Activated gamma-delta T cell (primary cell): ENCODE measurements at regions not wholly inside any gene's neighbourhood (a gene's known extent, or its start where the extent isn't known, plus 50 kb on each side); places are given as distances from the start of the nearest gene placed in this dataset.

Experiments used
- DNase-seq: peaks from one replicate; lab custom pipeline; 2025; lab: John Stamatoyannopoulos, UW

GRCh38 chr18:41459656-41460055 lies 495.4 kb upstream of the PIK3C3 start:
- no peak for DNase-seq

DNA sequence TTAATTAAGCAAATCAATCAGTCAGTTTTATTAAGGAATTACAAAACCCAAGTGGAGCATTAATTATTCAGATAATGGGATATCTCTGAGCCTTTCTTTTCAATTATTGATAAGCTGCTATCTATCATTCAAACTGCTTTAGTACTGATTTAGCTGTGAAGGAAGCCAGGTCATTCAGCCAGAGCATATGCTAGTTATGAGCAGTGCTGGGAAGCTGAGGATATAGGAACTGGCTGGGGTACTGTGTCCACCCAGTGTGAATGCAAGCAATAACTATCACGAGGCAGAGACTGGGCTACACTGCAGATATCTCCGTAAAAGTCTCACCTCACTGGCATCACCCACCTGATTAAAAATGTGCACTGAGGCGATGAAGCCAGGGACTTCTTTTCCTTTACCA lies 496.7 kb upstream of the PIK3C3 start:
- DNase-seq: no peak

DNA sequence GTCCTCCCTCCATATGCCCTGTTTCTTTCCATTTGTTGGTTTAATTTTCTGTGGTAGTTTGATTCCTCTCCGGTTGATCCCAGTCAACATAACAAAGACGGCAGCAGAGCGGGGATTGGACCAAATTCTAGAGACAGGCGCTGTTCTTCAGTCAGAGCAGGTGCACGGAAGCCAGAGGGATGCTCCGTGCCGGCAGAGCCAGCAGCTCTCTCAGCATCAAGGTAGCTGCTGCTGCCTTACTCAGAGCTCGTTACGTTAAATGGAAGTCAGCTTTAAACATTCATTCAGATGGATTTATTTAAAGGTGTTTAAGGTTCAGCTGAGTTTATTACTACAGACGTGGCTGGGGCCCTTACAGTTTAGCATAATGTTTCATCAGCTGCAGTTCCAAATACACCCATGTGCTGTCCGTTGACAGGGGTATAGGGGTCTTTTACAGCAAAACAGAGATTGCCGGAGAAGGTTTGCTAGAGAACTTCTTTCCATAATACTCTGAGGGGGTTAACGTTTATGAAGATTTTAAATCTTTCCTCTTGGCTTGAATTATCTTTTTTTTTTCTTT lies 497.2 kb upstream of the PIK3C3 start:
- DNase-seq: no peak

DNA sequence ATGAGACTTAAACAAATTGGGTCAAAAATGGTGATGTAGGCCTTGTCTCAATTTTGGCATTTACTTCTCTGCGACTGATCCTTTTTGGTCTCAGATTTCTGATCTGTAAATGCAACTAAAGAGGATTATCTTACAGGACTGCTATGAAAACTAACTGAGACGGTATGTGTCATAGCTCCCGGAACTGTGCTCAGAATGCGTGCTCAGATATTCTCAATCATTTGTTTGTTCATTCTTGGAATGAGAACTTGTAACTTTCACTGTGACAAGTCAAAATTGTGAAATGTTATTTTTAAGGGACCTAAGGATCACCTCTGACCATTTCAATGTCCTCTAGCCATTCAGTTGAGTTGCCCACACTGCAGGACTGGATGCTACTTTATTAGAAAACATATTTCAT lies 498.2 kb upstream of the PIK3C3 start:
- no peak for DNase-seq

DNA sequence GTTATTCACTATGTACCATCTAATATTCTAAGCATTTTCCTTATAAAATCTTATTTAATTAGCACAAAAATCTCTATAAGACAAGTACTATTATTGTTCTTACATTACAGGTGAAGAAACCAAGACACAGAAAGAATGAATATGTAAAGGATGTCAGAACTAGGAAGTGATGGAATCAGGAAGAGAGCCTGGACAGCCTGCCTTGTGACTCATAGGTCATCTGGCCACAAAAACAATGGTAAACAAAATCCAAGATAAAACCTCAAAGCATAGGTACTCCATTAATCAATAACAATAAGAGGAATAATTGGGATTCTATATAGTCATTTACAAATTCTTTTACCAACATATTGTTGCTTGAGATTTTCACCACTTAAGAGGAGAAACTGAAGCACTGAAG lies 505.4 kb upstream of the PIK3C3 start:
- no peak for DNase-seq

GRCh38 chr18:41444943-41445342 lies 510.1 kb upstream of the PIK3C3 start:
- no peak for DNase-seq

GRCh38 chr18:41436772-41437171 lies 518.3 kb upstream of the PIK3C3 start:
- DNase-seq: no peak

DNA sequence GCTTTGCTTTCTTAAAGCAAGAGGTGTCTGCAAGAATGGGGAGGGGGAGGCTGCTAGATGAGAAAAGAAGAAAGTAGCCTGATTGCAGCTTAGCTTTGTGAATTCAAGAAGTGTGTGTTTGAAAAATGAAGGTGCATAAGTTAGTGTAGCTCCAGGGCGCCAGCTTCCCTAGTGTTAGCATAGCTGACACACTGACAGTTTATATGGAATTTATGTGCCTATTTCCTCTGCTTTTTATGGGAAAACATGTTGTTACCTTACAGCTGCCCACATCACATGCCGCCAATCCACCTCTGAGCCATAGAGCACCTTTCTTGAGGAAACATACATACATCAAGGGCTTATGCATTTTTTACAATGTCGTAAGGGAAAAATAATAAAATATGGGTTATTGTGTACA lies 536.4 kb upstream of the PIK3C3 start:
- DNase-seq: no peak

- no peak for DNase-seq
Observed at GRCh38 chr18:41416044-41416443, 539.0 kb upstream of the PIK3C3 start.

DNA sequence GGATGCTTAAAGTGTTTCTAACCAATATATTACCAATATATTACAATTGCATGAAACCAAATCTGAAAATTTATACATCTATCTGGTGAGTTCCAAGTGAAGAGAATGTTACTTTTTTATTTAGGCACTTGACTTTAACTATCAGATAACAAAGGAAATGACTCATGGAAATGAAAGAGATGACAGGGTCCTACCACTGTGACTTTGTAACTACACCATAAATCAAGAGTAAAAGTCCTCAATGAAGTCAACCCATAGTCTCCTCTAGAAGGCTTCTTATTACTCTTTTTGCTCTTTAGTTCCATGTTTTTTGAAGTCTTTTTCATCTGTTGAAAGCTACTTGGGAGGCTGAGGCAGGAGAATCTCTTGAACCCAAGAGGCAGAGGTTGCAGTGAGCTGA lies 545.0 kb upstream of the PIK3C3 start:
- DNase-seq: no peak

- no peak for DNase-seq
Observed at GRCh38 chr18:41406834-41407233, 548.2 kb upstream of the PIK3C3 start.

DNA sequence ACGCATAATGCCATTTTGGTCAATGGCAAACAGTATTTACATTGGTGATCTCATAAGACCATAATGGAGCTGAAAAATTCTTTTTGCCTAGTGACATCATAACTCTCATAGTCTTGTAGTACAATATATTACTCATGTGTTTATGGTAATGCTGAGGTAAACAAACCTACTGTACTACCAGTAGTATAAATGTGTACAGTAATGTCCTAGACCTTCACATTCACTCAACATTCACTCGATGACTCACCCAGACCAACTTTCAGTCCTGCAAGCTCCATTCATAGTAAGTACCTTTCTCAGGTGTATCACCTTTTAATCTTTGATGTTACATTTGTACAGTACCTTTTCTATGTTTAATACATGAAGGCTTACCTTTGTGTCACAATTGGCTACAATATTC lies 558.2 kb upstream of the PIK3C3 start:
- no peak for DNase-seq

GRCh38 chr18:41396211-41396610 lies 558.8 kb upstream of the PIK3C3 start:
- DNase-seq: no peak

GRCh38 chr18:41395695-41396094 lies 559.3 kb upstream of the PIK3C3 start:
- DNase-seq: no peak

DNA sequence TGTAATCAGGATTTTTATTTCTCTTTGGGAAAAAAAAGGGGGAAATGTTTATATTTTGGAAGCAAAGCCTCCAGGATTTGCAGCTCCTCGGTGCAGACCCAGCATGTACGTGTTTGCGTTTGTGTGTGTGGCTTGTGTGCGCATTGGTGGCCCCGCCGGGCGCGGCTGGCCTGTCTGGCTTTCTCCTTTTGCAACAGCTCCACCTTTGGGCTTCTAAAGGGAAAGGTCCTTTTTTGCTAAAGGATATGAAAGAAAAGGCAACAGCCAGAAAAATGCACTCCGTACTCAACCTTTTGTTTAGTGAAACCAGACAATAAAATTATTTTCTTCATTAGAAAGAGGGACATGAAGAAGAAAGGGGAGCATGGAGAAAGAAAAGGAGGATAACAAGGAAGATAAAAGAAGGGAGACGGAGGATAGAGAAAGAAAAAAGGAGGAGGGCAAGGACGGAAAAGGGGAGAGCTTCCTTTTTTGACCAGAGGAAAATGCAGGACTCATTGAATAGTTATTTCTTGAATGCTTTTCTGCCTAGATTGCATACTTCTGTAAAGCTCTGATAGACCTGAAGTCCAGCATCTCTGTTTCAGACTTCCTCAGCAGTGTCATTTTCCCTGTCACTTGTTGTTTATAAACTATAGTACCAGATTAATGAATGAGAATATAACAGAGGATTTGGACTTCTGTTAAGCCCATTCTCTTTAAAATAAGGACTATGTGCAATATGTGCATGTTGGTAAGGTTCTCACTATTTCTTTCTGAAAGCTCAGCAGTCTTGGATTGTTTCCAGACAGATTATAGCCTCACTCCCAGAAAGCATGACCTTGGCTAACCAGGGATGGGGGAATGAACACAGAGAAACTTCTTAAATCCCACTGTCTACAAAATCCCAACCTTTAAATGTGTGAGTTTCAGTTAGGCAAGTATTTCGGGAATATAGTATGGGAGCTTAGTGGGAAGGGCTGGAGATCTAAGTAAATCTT lies 563.1 kb upstream of the PIK3C3 start:
- no peak for DNase-seq

DNA sequence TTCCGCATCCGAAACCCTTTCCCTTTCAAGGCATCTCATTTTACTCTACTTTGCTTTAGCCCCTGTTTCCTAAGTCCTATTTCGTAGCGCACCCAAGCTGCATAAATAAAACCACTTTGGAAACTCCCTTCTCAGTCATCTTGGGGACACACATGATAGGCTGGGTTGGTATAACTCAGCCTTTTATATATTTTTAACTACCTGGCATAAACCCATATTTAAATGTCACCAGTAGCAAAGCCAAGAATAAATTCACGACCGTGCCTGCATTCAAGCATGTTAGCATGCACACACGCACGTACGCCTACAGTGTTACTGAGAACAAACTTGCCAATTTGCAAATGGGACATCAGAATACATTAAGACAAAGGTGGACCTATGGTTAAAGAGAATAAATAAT lies 564.7 kb upstream of the PIK3C3 start:
- no peak for DNase-seq

- DNase-seq: no peak
Observed at GRCh38 chr18:41378598-41378997, 576.4 kb upstream of the PIK3C3 start.

DNA sequence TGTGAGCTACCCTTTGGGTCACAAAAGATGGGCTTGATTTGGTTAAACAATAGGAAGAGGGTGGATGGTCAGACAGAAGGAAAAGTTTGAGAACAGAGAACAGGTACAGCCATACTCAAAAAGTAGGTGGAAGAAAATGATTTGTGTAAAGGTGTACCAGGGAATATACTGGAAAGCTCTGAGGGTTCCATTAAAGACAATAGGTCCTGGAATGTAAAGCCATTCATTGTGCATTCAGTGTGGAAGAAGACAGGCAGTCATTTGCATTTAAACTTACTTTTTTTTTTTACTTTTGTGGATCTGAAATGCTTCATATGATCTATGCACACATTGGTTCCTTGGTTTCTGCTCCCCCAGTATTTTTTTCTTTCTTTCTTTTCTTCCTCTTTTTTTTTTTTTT lies 581.4 kb upstream of the PIK3C3 start:
- no peak for DNase-seq

GRCh38 chr18:41372046-41372665 lies 582.9 kb upstream of the PIK3C3 start:
- DNase-seq: no peak

GRCh38 chr18:41371156-41372045 lies 583.6 kb upstream of the PIK3C3 start:
- DNase-seq: no peak

DNA sequence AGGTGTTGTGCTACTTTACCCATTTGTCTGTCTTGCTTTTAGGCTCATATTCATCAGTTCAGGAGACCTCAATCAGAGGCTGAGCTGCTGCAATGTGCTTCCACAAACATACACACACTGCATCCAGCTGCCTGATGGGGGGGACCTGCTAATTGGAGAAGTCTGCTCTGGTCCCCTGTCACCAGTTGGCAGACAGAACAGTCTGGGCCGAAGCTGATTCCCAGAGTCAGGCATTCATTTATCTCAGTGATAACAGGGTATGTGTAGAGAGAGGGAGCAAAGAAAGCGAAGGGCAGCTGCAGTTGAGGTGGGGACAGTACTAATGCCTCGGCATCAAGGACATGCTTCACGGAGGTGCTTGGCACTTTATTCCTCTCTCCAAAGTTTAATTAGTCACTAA lies 584.3 kb upstream of the PIK3C3 start:
- DNase-seq: no peak

- no peak for DNase-seq
Observed at GRCh38 chr18:41357708-41358107, 597.3 kb upstream of the PIK3C3 start.
